Right lobe of liver (tissue), 4 donors: ENCODE measurements at regions not wholly inside any gene's neighbourhood (a gene's known extent, or its start where the extent isn't known, plus 50 kb on each side); places are given as distances from the start of the nearest gene placed in this dataset.

Experiments used
- POLR2A ChIP-seq: fragments of 450-650 bp; IDR thresholded peaks from one replicate; pipeline ENCODE4 v1.6.1; 2017; ENCODE audit warnings: antibody characterized with exemption, mild to moderate bottlenecking
- TF ChIP-seq, protein P1 (sequence below), 4 donors: fragments of 200-600 bp in 3 of 4; fragments of 450-650 bp in 1 of 4; IDR thresholded peaks; one replicate each; pipeline versions ENCODE4 v1.5.1 to v1.8.0; 2016 to 2022; ENCODE audit warnings: antibody characterized with exemption in 4 of 4, mild to moderate bottlenecking in 2 of 4
- donor health status: DM: no; HTN: no; CAD: no.
- donor health status: DM: no; HTN: no; CAD: no.
- donor health status: DM: no; HTN: yes; CAD: no.

DNA sequence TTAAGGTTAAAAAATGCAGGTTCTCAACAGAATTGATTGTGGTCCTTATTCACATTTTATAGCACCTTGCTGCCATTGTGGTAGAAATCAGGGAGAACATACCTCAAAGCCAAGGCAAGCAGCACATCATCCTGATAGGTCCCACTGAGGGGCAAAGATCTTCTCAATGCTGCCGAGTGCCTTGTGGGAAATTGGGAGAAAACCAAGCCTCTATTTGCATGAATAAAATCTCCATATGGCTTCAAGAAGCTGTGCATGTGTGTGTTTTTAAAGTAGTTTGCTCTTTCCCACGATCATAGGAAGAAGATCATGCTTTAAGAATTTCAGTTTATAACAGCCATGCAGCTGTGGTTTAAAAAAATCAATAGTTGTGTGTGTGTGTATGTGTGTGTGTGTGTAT is 216.9 kb upstream of the FBXL7 start:
- TF ChIP-seq, protein P1, sequence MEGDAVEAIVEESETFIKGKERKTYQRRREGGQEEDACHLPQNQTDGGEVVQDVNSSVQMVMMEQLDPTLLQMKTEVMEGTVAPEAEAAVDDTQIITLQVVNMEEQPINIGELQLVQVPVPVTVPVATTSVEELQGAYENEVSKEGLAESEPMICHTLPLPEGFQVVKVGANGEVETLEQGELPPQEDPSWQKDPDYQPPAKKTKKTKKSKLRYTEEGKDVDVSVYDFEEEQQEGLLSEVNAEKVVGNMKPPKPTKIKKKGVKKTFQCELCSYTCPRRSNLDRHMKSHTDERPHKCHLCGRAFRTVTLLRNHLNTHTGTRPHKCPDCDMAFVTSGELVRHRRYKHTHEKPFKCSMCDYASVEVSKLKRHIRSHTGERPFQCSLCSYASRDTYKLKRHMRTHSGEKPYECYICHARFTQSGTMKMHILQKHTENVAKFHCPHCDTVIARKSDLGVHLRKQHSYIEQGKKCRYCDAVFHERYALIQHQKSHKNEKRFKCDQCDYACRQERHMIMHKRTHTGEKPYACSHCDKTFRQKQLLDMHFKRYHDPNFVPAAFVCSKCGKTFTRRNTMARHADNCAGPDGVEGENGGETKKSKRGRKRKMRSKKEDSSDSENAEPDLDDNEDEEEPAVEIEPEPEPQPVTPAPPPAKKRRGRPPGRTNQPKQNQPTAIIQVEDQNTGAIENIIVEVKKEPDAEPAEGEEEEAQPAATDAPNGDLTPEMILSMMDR (IDR thresholded peaks at IDR 0.05): no peak
- no peak for TF ChIP-seq POLR2A
